H9 (cell line): ENCODE measurements at regions not wholly inside any gene's neighbourhood (a gene's known extent, or its start where the extent isn't known, plus 50 kb on each side); places are given as distances from the start of the nearest gene placed in this dataset.

ENCODE experiments used
- DNase-seq: peaks from one replicate; pipeline ENCODE4 v3.0.0-alpha.2; 2017
- H2AFZ ChIP-seq: one replicate; pipeline ENCODE4 v1.6.1; 2013; ENCODE audit warnings: mild to moderate bottlenecking, low read length, control low read depth, moderate library complexity
- H2AK5ac ChIP-seq: 2 replicates; pipeline ENCODE4 v1.6.1; 2013; ENCODE audit warnings: low read length, control low read depth, mixed read lengths; ENCODE audit not compliant: insufficient read length
- H2BK120ac ChIP-seq: one replicate; pipeline ENCODE4 v1.6.1; 2013; ENCODE audit warnings: low read depth, mild to moderate bottlenecking, low read length, control low read depth, inconsistent platforms; ENCODE audit not compliant: poor library complexity, severe bottlenecking
- H2BK12ac ChIP-seq: 2 replicates; pipeline ENCODE4 v1.6.1; 2013; ENCODE audit warnings: low read length, control low read depth, mixed read lengths, low read depth; ENCODE audit not compliant: insufficient read length
- H2BK15ac ChIP-seq: 2 replicates; pipeline ENCODE4 v1.6.1; 2013; ENCODE audit warnings: low read depth, low read length, control low read depth
- H2BK20ac ChIP-seq: one replicate; pipeline ENCODE4 v1.6.1; 2013; ENCODE audit warnings: low read depth, mild to moderate bottlenecking, low read length, control low read depth, inconsistent platforms; ENCODE audit not compliant: poor library complexity, severe bottlenecking
- H2BK5ac ChIP-seq: 2 replicates; pipeline ENCODE4 v1.6.1; 2013; ENCODE audit warnings: low read length, control low read depth, mixed read lengths; ENCODE audit not compliant: insufficient read length
- H3K14ac ChIP-seq: 2 replicates; pipeline ENCODE4 v1.6.1; 2013; ENCODE audit warnings: low read length, control low read depth; ENCODE audit not compliant: insufficient read depth
- H3K18ac ChIP-seq: 2 replicates; pipeline ENCODE4 v1.6.1; 2013; ENCODE audit warnings: low read depth, mild to moderate bottlenecking, mixed read lengths, low read length, control low read depth; ENCODE audit not compliant: insufficient read length
- H3K23ac ChIP-seq: 2 replicates; pipeline ENCODE4 v1.6.1; 2013; ENCODE audit warnings: low read length, control low read depth, mixed read lengths, low read depth; ENCODE audit not compliant: insufficient read length
- H3K23me2 ChIP-seq: 2 replicates; pipeline ENCODE4 v1.6.1; 2013; ENCODE audit warnings: low read depth, mild to moderate bottlenecking, mixed read lengths, low read length, control low read depth; ENCODE audit not compliant: insufficient read length, poor library complexity, severe bottlenecking
- H3K27ac ChIP-seq: 2 replicates; pipeline ENCODE4 v1.5.1; 2013; ENCODE audit warnings: low read length, control low read depth, mixed read lengths, low read depth; ENCODE audit not compliant: insufficient read length
- H3K27me3 ChIP-seq: 2 replicates; pipeline ENCODE4 v1.6.1; 2013; ENCODE audit warnings: low read length, control low read depth, inconsistent platforms; ENCODE audit not compliant: insufficient read depth
- H3K4ac ChIP-seq: 2 replicates; pipeline ENCODE4 v1.6.1; 2013; ENCODE audit warnings: low read depth, mild to moderate bottlenecking, control low read depth, inconsistent platforms, low read length, moderate library complexity
- H3K4me1 ChIP-seq: 2 replicates; pipeline ENCODE4 v1.6.1; 2013; ENCODE audit warnings: low read length, control low read depth, inconsistent platforms; ENCODE audit not compliant: insufficient read depth
- H3K4me2 ChIP-seq: 2 replicates; pipeline ENCODE4 v1.6.1; 2013; ENCODE audit warnings: low read length, control low read depth, mixed read lengths; ENCODE audit not compliant: insufficient read length, insufficient read depth
- H3K56ac ChIP-seq: 2 replicates; pipeline ENCODE4 v1.6.1; 2013; ENCODE audit warnings: low read depth, mild to moderate bottlenecking, mixed read lengths, low read length, control low read depth; ENCODE audit not compliant: insufficient read length
- H3K79me1 ChIP-seq: 2 replicates; pipeline ENCODE4 v1.6.1; 2013; ENCODE audit warnings: low read depth, mild to moderate bottlenecking, moderate library complexity, low read length, control low read depth, inconsistent platforms; ENCODE audit not compliant: insufficient read depth, poor library complexity, severe bottlenecking
- H3K79me2 ChIP-seq: 2 replicates; pipeline ENCODE4 v1.6.1; 2013; ENCODE audit warnings: low read length, control low read depth, inconsistent platforms; ENCODE audit not compliant: insufficient read depth
- H3K9ac ChIP-seq: 2 replicates; pipeline ENCODE4 v1.6.1; 2013; ENCODE audit warnings: low read length, control low read depth, mixed read lengths; ENCODE audit not compliant: insufficient read length; ENCODE audit errors: extremely low read depth
- H3K9me3 ChIP-seq: one replicate; pipeline ENCODE4 v1.6.1; 2013; ENCODE audit warnings: low read depth, low read length, inconsistent platforms; ENCODE audit not compliant: control insufficient read depth
- H3T11ph ChIP-seq: one replicate; pipeline ENCODE4 v1.6.1; 2013; ENCODE audit warnings: mild to moderate bottlenecking, low read length, control low read depth, inconsistent platforms
- H4K20me1 ChIP-seq: one replicate; pipeline ENCODE4 v1.6.1; 2013; ENCODE audit not compliant: control insufficient read depth, insufficient read length, insufficient read depth
- H4K5ac ChIP-seq: 2 replicates; pipeline ENCODE4 v1.6.1; 2013; ENCODE audit warnings: low read depth, mild to moderate bottlenecking, mixed read lengths, low read length, control low read depth; ENCODE audit not compliant: insufficient read length
- H4K8ac ChIP-seq: replicated peaks from 2 replicates; pipeline ENCODE4 v1.6.1; 2013; ENCODE audit warnings: low read length, control low read depth, mixed read lengths, low read depth; ENCODE audit not compliant: insufficient read length
- H4K91ac ChIP-seq: 2 replicates; pipeline ENCODE4 v1.6.1; 2013; ENCODE audit warnings: low read depth, mild to moderate bottlenecking, moderate library complexity, mixed read lengths, low read length, control low read depth; ENCODE audit not compliant: insufficient read length
- H3K27ac Mint-ChIP-seq, 3 experiments: 2 replicates in 2 of 3; 3 replicates in 1 of 3; pipeline ENCODE4 v1.8.0; 2020 to 2021; ENCODE audit warnings: mixed read lengths in 3 of 3, mild to moderate bottlenecking in 1 of 3, moderate library complexity in 1 of 3
- H3K27me3 Mint-ChIP-seq: 2 replicates; pipeline ENCODE4 v1.8.0; 2021; ENCODE audit warnings: low read depth, mild to moderate bottlenecking, moderate library complexity, mixed read lengths
- H3K36me3 Mint-ChIP-seq, 3 experiments: 2 replicates in 2 of 3; 3 replicates in 1 of 3; pipeline ENCODE4 v1.8.0; 2020 to 2021; ENCODE audit warnings: low read depth in 3 of 3, mixed read lengths in 3 of 3; ENCODE audit not compliant: insufficient read depth in 1 of 3
- H3K4me1 Mint-ChIP-seq, 2 experiments: 2 replicates each; pipeline ENCODE4 v1.8.0; 2020; ENCODE audit warnings: mixed read lengths in 2 of 2
- H3K4me3 Mint-ChIP-seq, 2 experiments: 2 replicates in 1 of 2; 3 replicates in 1 of 2; pipeline ENCODE4 v1.8.0; 2020 to 2021; ENCODE audit warnings: mild to moderate bottlenecking in 2 of 2, mixed read lengths in 2 of 2, moderate library complexity in 1 of 2
- H3K9me3 Mint-ChIP-seq, 2 experiments: 2 replicates in 1 of 2; 3 replicates in 1 of 2; pipeline ENCODE4 v1.8.0; 2020; ENCODE audit warnings: mild to moderate bottlenecking in 2 of 2, mixed read lengths in 2 of 2, moderate library complexity in 1 of 2
- WGBS: extraction: QIAGEN DNeasy Blood & Tissue Kit; methylation state at CpG from one replicate; pipeline ENCODE4 v1.1.7; 2013; ENCODE audit warnings: missing lambda C conversion rate, low lambda C conversion rate, mixed read lengths; ENCODE audit not compliant: insufficient read length; ENCODE audit errors: extremely low coverage; 5-methylcytosine and 5-hydroxymethylcytosine counted together
- TF ChIP-seq, protein P1 (sequence below): fragments of 200-600 bp; sonication (generic); conservative IDR thresholded peaks from 3 replicates; pipeline ENCODE4 v1.8.0; 2021; ENCODE audit warnings: antibody characterized with exemption, mild to moderate bottlenecking

DNA sequence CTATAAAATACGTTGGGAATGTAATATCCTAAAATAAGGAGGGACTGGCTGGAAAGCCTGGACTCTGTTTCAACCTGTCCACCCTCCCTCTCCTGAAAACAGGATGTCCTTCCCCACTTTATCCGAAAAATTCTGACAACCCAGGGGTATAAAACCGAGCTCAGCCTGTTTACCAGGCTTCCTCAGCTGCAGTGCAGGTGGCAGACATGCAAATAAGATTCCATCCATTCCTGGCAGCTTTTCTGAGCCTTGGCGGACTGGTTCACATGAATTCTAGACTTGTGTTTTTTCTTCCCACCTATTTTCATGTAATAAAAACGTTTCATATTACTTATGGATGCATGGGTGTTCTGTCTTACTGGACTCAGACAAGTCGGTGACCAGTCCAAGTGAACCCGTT is 479.3 kb downstream of the KCNJ18 start:
- Histone ChIP-seq H2BK120ac (no peak overlapping the region), H2BK20ac (no peak overlapping the region), H3K4ac (no peak overlapping the region), H3K56ac (no peak overlapping the region), H3K4me2 (no peak overlapping the region), H3K79me2 (no peaks in the 10 kb centered on the region), H4K5ac (no peak overlapping the region), H3K79me1 (no peaks in the 10 kb centered on the region), H3K23me2 (no peaks in the 10 kb centered on the region), H2BK12ac (no peak overlapping the region), H4K91ac (no peak overlapping the region), H3K4me1 (no peaks in the 10 kb centered on the region), H2AK5ac (no peak overlapping the region), H3K14ac (no peak overlapping the region), H3K18ac (no peak overlapping the region), H2BK15ac (no peak overlapping the region), H3K27me3 (no peaks in the 10 kb centered on the region), H4K8ac (no peak overlapping the region), H3K9ac (no peak overlapping the region), H2BK5ac (no peak overlapping the region), H3K27ac (no peak overlapping the region), H2AFZ (no peak overlapping the region), H3K23ac (no peak overlapping the region), H3K9me3 (peaks cover 8% of the 10 kb centered on the region), H3T11ph (no peak overlapping the region), H4K20me1 (no peaks in the 10 kb centered on the region)
- no peak for DNase-seq
- peaks cover 45 to 66% of the 10 kb centered on the region in 2 experiments for H3K9me3 Mint-ChIP-seq
- peaks cover 12 to 14% (median 14%) of the 10 kb centered on the region in 3 experiments; a peak in 5 of 7 replicates for H3K36me3 Mint-ChIP-seq
- no peaks in the 10 kb centered on the region for H3K4me1 Mint-ChIP-seq
- H3K27ac Mint-ChIP-seq, result no peak overlapping the region
- no peak overlapping the region for H3K4me3 Mint-ChIP-seq
- TF ChIP-seq, protein P1, sequence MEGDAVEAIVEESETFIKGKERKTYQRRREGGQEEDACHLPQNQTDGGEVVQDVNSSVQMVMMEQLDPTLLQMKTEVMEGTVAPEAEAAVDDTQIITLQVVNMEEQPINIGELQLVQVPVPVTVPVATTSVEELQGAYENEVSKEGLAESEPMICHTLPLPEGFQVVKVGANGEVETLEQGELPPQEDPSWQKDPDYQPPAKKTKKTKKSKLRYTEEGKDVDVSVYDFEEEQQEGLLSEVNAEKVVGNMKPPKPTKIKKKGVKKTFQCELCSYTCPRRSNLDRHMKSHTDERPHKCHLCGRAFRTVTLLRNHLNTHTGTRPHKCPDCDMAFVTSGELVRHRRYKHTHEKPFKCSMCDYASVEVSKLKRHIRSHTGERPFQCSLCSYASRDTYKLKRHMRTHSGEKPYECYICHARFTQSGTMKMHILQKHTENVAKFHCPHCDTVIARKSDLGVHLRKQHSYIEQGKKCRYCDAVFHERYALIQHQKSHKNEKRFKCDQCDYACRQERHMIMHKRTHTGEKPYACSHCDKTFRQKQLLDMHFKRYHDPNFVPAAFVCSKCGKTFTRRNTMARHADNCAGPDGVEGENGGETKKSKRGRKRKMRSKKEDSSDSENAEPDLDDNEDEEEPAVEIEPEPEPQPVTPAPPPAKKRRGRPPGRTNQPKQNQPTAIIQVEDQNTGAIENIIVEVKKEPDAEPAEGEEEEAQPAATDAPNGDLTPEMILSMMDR, result no peak
- no peaks in the 10 kb centered on the region for H3K27me3 Mint-ChIP-seq
- WGBS, result no CpG with 5 or more reads among the region's 7 CpGs
